OCI-LY1 (cell line): ENCODE measurements at regions not wholly inside any gene's neighbourhood (a gene's known extent, or its start where the extent isn't known, plus 50 kb on each side); places are given as distances from the start of the nearest gene placed in this dataset.

Source experiments
- H2AFZ ChIP-seq: fragments of 200-600 bp; sonication (generic), shearing (Covaris generic); 2 replicates; pipeline ENCODE4 v1.6.0; 2014; ENCODE audit warnings: antibody characterized with exemption, mild to moderate bottlenecking, low read length
- H3F3A ChIP-seq: fragments of 200-600 bp; sonication (generic), shearing (Covaris generic); 2 replicates; pipeline ENCODE4 v1.6.0; 2014; ENCODE audit warnings: mild to moderate bottlenecking, antibody characterized with exemption, low read length, moderate library complexity; ENCODE audit not compliant: insufficient read depth
- H3K27ac ChIP-seq: fragments of 200-600 bp; sonication (generic); 2 replicates; pipeline ENCODE4 v1.5.1; 2014; ENCODE audit warnings: low read length, mixed run types, mild to moderate bottlenecking, low read depth; ENCODE audit not compliant: poor library complexity, severe bottlenecking
- H3K27me3 ChIP-seq: fragments of 200-600 bp; sonication (generic); 2 replicates; pipeline ENCODE4 v1.6.0; 2014; ENCODE audit warnings: antibody characterized with exemption, mild to moderate bottlenecking, low read length, moderate library complexity; ENCODE audit not compliant: insufficient read depth
- H3K36me3 ChIP-seq: fragments of 200-600 bp; sonication (generic); 2 replicates; pipeline ENCODE4 v1.6.1; 2014; ENCODE audit warnings: mild to moderate bottlenecking, antibody characterized with exemption, low read length, moderate library complexity, mixed read lengths; ENCODE audit not compliant: insufficient read depth
- H3K4me1 ChIP-seq: fragments of 200-600 bp; sonication (generic); 2 replicates; pipeline ENCODE4 v1.5.1; 2014; ENCODE audit warnings: mild to moderate bottlenecking, low read length, moderate library complexity; ENCODE audit not compliant: insufficient read depth, severe bottlenecking
- H3K4me2 ChIP-seq: fragments of 200-600 bp; sonication (generic), shearing (Covaris generic); 2 replicates; pipeline ENCODE4 v1.6.1; 2014; ENCODE audit warnings: low read length
- H3K4me3 ChIP-seq: fragments of 200-600 bp; sonication (generic); 2 replicates; pipeline ENCODE4 v1.5.1; 2014; ENCODE audit warnings: low read length, low read depth, mild to moderate bottlenecking, mixed read lengths; ENCODE audit not compliant: poor library complexity, severe bottlenecking
- H3K79me2 ChIP-seq: fragments of 200-600 bp; shearing (Covaris generic); 2 replicates; pipeline ENCODE4 v1.6.1; 2016; ENCODE audit warnings: mixed run types, low read length, mixed read lengths; ENCODE audit not compliant: insufficient read depth
- H3K9ac ChIP-seq: fragments of 200-600 bp; sonication (generic), shearing (Covaris generic); 2 replicates; pipeline ENCODE4 v1.6.1; 2014; ENCODE audit warnings: mild to moderate bottlenecking, low read length, mixed read lengths
- H3K9me2 ChIP-seq: fragments of 200-600 bp; sonication (generic), shearing (Covaris generic); 2 replicates; pipeline ENCODE4 v1.6.1; 2014; ENCODE audit warnings: low read depth, mild to moderate bottlenecking, low read length, mixed read lengths
- H3K9me3 ChIP-seq: fragments of 200-600 bp; shearing (Covaris generic); 2 replicates; pipeline ENCODE4 v1.6.1; 2014; ENCODE audit warnings: low read length, mixed read lengths
- H4K20me1 ChIP-seq: fragments of 200-600 bp; sonication (generic), shearing (Covaris generic); 2 replicates; pipeline ENCODE4 v1.6.0; 2016; ENCODE audit warnings: mild to moderate bottlenecking, low read length; ENCODE audit not compliant: insufficient read depth
- CTCF ChIP-seq: fragments of 200-600 bp; sonication (generic), shearing (Covaris generic); IDR thresholded peaks from 2 replicates; pipeline ENCODE4 v1.5.1; 2017; ENCODE audit warnings: mild to moderate bottlenecking, antibody characterized with exemption, low read length, moderate library complexity, mixed read lengths
- EZH2 ChIP-seq: fragments of 200-600 bp; sonication (generic), shearing (Covaris generic); IDR thresholded peaks from 2 replicates; pipeline ENCODE4 v1.8.0; 2017; ENCODE audit warnings: borderline replicate concordance, mixed run types, mild to moderate bottlenecking, antibody characterized with exemption, low read length, moderate library complexity, mixed read lengths

- H4K20me1 ChIP-seq, result no peaks in the 10 kb centered on the region
- H3K27ac ChIP-seq, result no peak overlapping the region
- H3K27me3 ChIP-seq, result no peaks in the 10 kb centered on the region
- H2AFZ ChIP-seq, result no peak overlapping the region
- no peak overlapping the region for H3K4me3 ChIP-seq
- H3K36me3 ChIP-seq, result no peaks in the 10 kb centered on the region
- H3K4me1 ChIP-seq, result no peaks in the 10 kb centered on the region
- H3K9ac ChIP-seq, result no peak overlapping the region
- H3K9me2 ChIP-seq, result no peaks in the 10 kb centered on the region
- H3K4me2 ChIP-seq, result no peak overlapping the region
- no peaks in the 10 kb centered on the region for H3K9me3 ChIP-seq
- H3K79me2 ChIP-seq, result no peaks in the 10 kb centered on the region
- no peaks in the 10 kb centered on the region for H3F3A ChIP-seq
- no peak for TF ChIP-seq EZH2
- no peak for TF ChIP-seq CTCF
Observed at GRCh38 chr1:228958121-228958520, 222.8 kb downstream of the RHOU start.

- H3F3A ChIP-seq, result no peaks in the 10 kb centered on the region
- H3K36me3 ChIP-seq, result no peaks in the 10 kb centered on the region
- no peak overlapping the region for H3K4me3 ChIP-seq
- no peak overlapping the region for H2AFZ ChIP-seq
- H3K79me2 ChIP-seq, result no peaks in the 10 kb centered on the region
- H3K27ac ChIP-seq, result no peak overlapping the region
- H4K20me1 ChIP-seq, result no peaks in the 10 kb centered on the region
- no peak for TF ChIP-seq CTCF
- no peaks in the 10 kb centered on the region for H3K27me3 ChIP-seq
- H3K9ac ChIP-seq, result no peak overlapping the region
- H3K9me3 ChIP-seq, result no peaks in the 10 kb centered on the region
- no peaks in the 10 kb centered on the region for H3K9me2 ChIP-seq
- no peak overlapping the region for H3K4me2 ChIP-seq
- no peaks in the 10 kb centered on the region for H3K4me1 ChIP-seq
Observed at GRCh38 chr1:228958741-228959140, 223.5 kb downstream of the RHOU start.

GRCh38 chr1:228960705-228961104 is 225.4 kb downstream of the RHOU start:
- no peak overlapping the region for H3K4me2 ChIP-seq
- no peaks in the 10 kb centered on the region for H3F3A ChIP-seq
- no peaks in the 10 kb centered on the region for H3K4me1 ChIP-seq
- H3K36me3 ChIP-seq, result no peaks in the 10 kb centered on the region
- no peak overlapping the region for H3K4me3 ChIP-seq
- no peak overlapping the region for H3K9ac ChIP-seq
- TF ChIP-seq CTCF, result no peak
- TF ChIP-seq EZH2, result no peak
- H3K27me3 ChIP-seq, result no peaks in the 10 kb centered on the region
- H3K27ac ChIP-seq, result no peak overlapping the region
- no peaks in the 10 kb centered on the region for H3K9me3 ChIP-seq
- no peaks in the 10 kb centered on the region for H3K79me2 ChIP-seq
- H3K9me2 ChIP-seq, result no peaks in the 10 kb centered on the region
- H2AFZ ChIP-seq, result no peak overlapping the region
- H4K20me1 ChIP-seq, result no peaks in the 10 kb centered on the region
